ENCODE measurements at regions not wholly inside any gene's neighbourhood (a gene's known extent, or its start where the extent isn't known, plus 50 kb on each side); places are given as distances from the start of the nearest gene placed in this dataset.
A peak's percentile ranks its signal among the peaks of the same experiment; 100 is the strongest.

GRCh38 chr4:165548702-165549101, 169.9 kb downstream of the CPE start:
- no peak for DNase-seq

GRCh38 chr4:165553221-165553810, 174.5 kb downstream of the CPE start:
- no peak for DNase-seq

GRCh38 chr4:165555302-165555701, 176.5 kb downstream of the CPE start:
- no peak for DNase-seq

GRCh38 chr4:165556383-165556782, 177.6 kb downstream of the CPE start:
- DNase-seq, result no peak

GRCh38 chr4:165560941-165561340, 182.1 kb downstream of the CPE start:
- DNase-seq, result no peak

- no peak for DNase-seq
Measured at GRCh38 chr4:165563851-165564250, 185.0 kb downstream of the CPE start.

- DNase-seq, result no peak
Measured at GRCh38 chr4:165569031-165569430, 190.2 kb downstream of the CPE start.

- peak; percentile 1 for DNase-seq
Measured at GRCh38 chr4:165571476-165571875, 192.7 kb downstream of the CPE start.

- DNase-seq, result no peak
Measured at GRCh38 chr4:165580351-165580905, 201.6 kb downstream of the CPE start.

- no peak for DNase-seq
Measured at GRCh38 chr4:165583341-165583740, 204.5 kb downstream of the CPE start.

GRCh38 chr4:165584916-165585315, 206.1 kb downstream of the CPE start:
- DNase-seq, result no peak

GRCh38 chr4:165588534-165589315, 209.9 kb downstream of the CPE start:
- DNase-seq, result no peak

- DNase-seq, result no peak
Measured at GRCh38 chr4:165592386-165592785, 213.6 kb downstream of the CPE start.

- no peak for DNase-seq
Measured at GRCh38 chr4:165597581-165598480, 219.0 kb downstream of the CPE start.

GRCh38 chr4:165600959-165601683, 222.3 kb downstream of the CPE start:
- no peak for DNase-seq

- DNase-seq, result no peak
Measured at GRCh38 chr4:165602621-165603020, 223.8 kb downstream of the CPE start.

- no peak for DNase-seq
Measured at GRCh38 chr4:165604181-165604580, 225.4 kb downstream of the CPE start.

GRCh38 chr4:165605811-165606210, 227.0 kb downstream of the CPE start:
- DNase-seq, result no peak

- no peak for DNase-seq
Measured at GRCh38 chr4:165606465-165607205, 227.8 kb downstream of the CPE start.

- no peak for DNase-seq
Measured at GRCh38 chr4:165609653-165610052, 230.8 kb downstream of the CPE start.

GRCh38 chr4:165610679-165611437, 232.1 kb downstream of the CPE start:
- DNase-seq, result no peak

All from CD4-positive, alpha-beta T cell treated with Interleukin-12 subunit alpha and Interleukin-12 subunit beta, for 1 hour (primary cell).